Activated CD8-positive, alpha-beta T cell treated with anti-CD3 and anti-CD28 coated beads, Interleukin-2, amount 10 ng/mL, durations not matched to agents 7 days and 5 days (primary cell): ENCODE measurements at regions not wholly inside any gene's neighbourhood (a gene's known extent, or its start where the extent isn't known, plus 50 kb on each side); places are given as distances from the start of the nearest gene placed in this dataset.
"Not testable (repeated sequence)": the region's sequence is repeated elsewhere in the genome, so short reads cannot be mapped to it uniquely, and the experiment has no call there.

ENCODE experiments used
- ATAC-seq: fragments of 150-1000 bp; cut with Tn5 transposase; one replicate; pipeline ENCODE4 v1.10.0; 2021; ENCODE audit warnings: moderate library complexity
- CTCF ChIA-PET: fragments of 350-600 bp; sonication (Branson Sonifier 250); formaldehyde crosslinking; loops from one replicate; lab custom pipeline; 2021; ENCODE audit warnings: antibody characterized with exemption; lab: Charles Lee
- POLR2A ChIA-PET: fragments of 350-600 bp; sonication (Branson Sonifier 250); formaldehyde crosslinking; loops from one replicate; lab custom pipeline; 2021; ENCODE audit warnings: antibody characterized with exemption; lab: Charles Lee
- DNase-seq: peaks from one replicate; pipeline ENCODE4 v3.0.0-alpha.2; 2020
- H3K27ac Mint-ChIP-seq: one replicate; pipeline ENCODE4 v1.8.0; 2021; ENCODE audit warnings: mild to moderate bottlenecking, mixed read lengths
- H3K27me3 Mint-ChIP-seq: one replicate; pipeline ENCODE4 v1.8.0; 2021; ENCODE audit warnings: low read depth, mixed read lengths
- H3K36me3 Mint-ChIP-seq: one replicate; pipeline ENCODE4 v1.8.0; 2021; ENCODE audit warnings: low read depth, mixed read lengths
- H3K4me1 Mint-ChIP-seq: one replicate; pipeline ENCODE4 v1.8.0; 2021; ENCODE audit warnings: low read depth, mixed read lengths
- H3K4me3 Mint-ChIP-seq: one replicate; pipeline ENCODE4 v1.8.0; 2021; ENCODE audit warnings: mild to moderate bottlenecking, mixed read lengths
- H3K9me3 Mint-ChIP-seq: one replicate; pipeline ENCODE4 v1.8.0; 2022; ENCODE audit warnings: mixed read lengths; ENCODE audit not compliant: insufficient read depth

- H3K27ac Mint-ChIP-seq, H3K4me1 Mint-ChIP-seq, H3K27me3 Mint-ChIP-seq, ATAC-seq, H3K9me3 Mint-ChIP-seq, H3K4me3 Mint-ChIP-seq, CTCF ChIA-PET, H3K36me3 Mint-ChIP-seq, POLR2A ChIA-PET, DNase-seq: not testable (repeated sequence)
These were observed 109.0 kb upstream of the TOX3 start for GRCh38 chr16:52655916-52656315.

- DNase-seq, POLR2A ChIA-PET, H3K4me3 Mint-ChIP-seq, ATAC-seq, H3K27ac Mint-ChIP-seq, H3K27me3 Mint-ChIP-seq, CTCF ChIA-PET, H3K4me1 Mint-ChIP-seq, H3K9me3 Mint-ChIP-seq, H3K36me3 Mint-ChIP-seq: not testable (repeated sequence)
These were observed 108.2 kb upstream of the TOX3 start for GRCh38 chr16:52655156-52655555.

- DNase-seq (no peak), ATAC-seq (no peak)
- Mint-ChIP-seq H3K27me3 (no peaks in the 10 kb centered on the region), H3K9me3 (no peaks in the 10 kb centered on the region), H3K4me3 (no peak overlapping the region), H3K4me1 (no peaks in the 10 kb centered on the region), H3K27ac (no peak overlapping the region), H3K36me3 (no peaks in the 10 kb centered on the region)
- ChIA-PET POLR2A (no interaction called here), CTCF (no interaction called here)
These were observed 105.1 kb upstream of the TOX3 start for GRCh38 chr16:52652033-52652432.

- Mint-ChIP-seq H3K4me1 (no peaks in the 10 kb centered on the region), H3K27me3 (no peaks in the 10 kb centered on the region), H3K9me3 (no peaks in the 10 kb centered on the region), H3K36me3 (no peaks in the 10 kb centered on the region), H3K4me3 (no peak overlapping the region), H3K27ac (no peak overlapping the region)
- ATAC-seq (no peak), DNase-seq (no peak)
- ChIA-PET CTCF (no interaction called here), POLR2A (no interaction called here)
These were observed 103.8 kb upstream of the TOX3 start for GRCh38 chr16:52650789-52651188.

- no peak overlapping the region for H3K27ac Mint-ChIP-seq
- no peaks in the 10 kb centered on the region for H3K27me3 Mint-ChIP-seq
- CTCF ChIA-PET: no interaction called here
- ATAC-seq: no peak
- H3K36me3 Mint-ChIP-seq: no peaks in the 10 kb centered on the region
- H3K4me3 Mint-ChIP-seq: no peak overlapping the region
- POLR2A ChIA-PET: no interaction called here
- no peak for DNase-seq
- no peaks in the 10 kb centered on the region for H3K9me3 Mint-ChIP-seq
- no peaks in the 10 kb centered on the region for H3K4me1 Mint-ChIP-seq
These were observed 103.4 kb upstream of the TOX3 start for GRCh38 chr16:52650318-52650717.

GRCh38 chr16:52649870-52650269 lies 102.9 kb upstream of the TOX3 start:
- Mint-ChIP-seq H3K4me3 (no peak overlapping the region), H3K4me1 (no peaks in the 10 kb centered on the region), H3K27ac (no peak overlapping the region), H3K27me3 (no peaks in the 10 kb centered on the region), H3K9me3 (no peaks in the 10 kb centered on the region), H3K36me3 (no peaks in the 10 kb centered on the region)
- POLR2A ChIA-PET: no interaction called here
- no peak for DNase-seq
- ATAC-seq: no peak
- CTCF ChIA-PET: no interaction called here

- no peaks in the 10 kb centered on the region for H3K36me3 Mint-ChIP-seq
- H3K4me1 Mint-ChIP-seq: no peaks in the 10 kb centered on the region
- ATAC-seq: no peak
- no peaks in the 10 kb centered on the region for H3K27me3 Mint-ChIP-seq
- no peak overlapping the region for H3K4me3 Mint-ChIP-seq
- no peak for DNase-seq
- no peak overlapping the region for H3K27ac Mint-ChIP-seq
- CTCF ChIA-PET: no interaction called here
- POLR2A ChIA-PET: no interaction called here
- H3K9me3 Mint-ChIP-seq: no peaks in the 10 kb centered on the region
These were observed 100.6 kb upstream of the TOX3 start for GRCh38 chr16:52647588-52647987.

- CTCF ChIA-PET: no interaction called here
These were observed 96.1 kb upstream of the TOX3 start for GRCh38 chr16:52643006-52643405.

GRCh38 chr16:52634528-52634927 lies 87.6 kb upstream of the TOX3 start:
- CTCF ChIA-PET: no interaction called here

More at GRCh38 chr16:52643006-52643405, 96.1 kb upstream of the TOX3 start:
- POLR2A ChIA-PET: no interaction called here
- Mint-ChIP-seq H3K4me3 (no peak overlapping the region), H3K4me1 (no peaks in the 10 kb centered on the region), H3K27ac (no peak overlapping the region), H3K27me3 (no peaks in the 10 kb centered on the region), H3K9me3 (no peaks in the 10 kb centered on the region), H3K36me3 (no peaks in the 10 kb centered on the region)
- ATAC-seq (no peak), DNase-seq (no peak)

GRCh38 chr16:52634104-52634503 lies 87.2 kb upstream of the TOX3 start:
- no peak overlapping the region for H3K27ac Mint-ChIP-seq
- ChIA-PET CTCF (no interaction called here), POLR2A (no interaction called here)
- no peaks in the 10 kb centered on the region for H3K4me1 Mint-ChIP-seq
- H3K4me3 Mint-ChIP-seq: no peak overlapping the region
- H3K36me3 Mint-ChIP-seq: no peaks in the 10 kb centered on the region
- DNase-seq (no peak), ATAC-seq (no peak)
- H3K27me3 Mint-ChIP-seq: no peaks in the 10 kb centered on the region
- no peaks in the 10 kb centered on the region for H3K9me3 Mint-ChIP-seq

More at GRCh38 chr16:52634528-52634927, 87.6 kb upstream of the TOX3 start:
- ATAC-seq (no peak), DNase-seq (no peak)
- H3K9me3 Mint-ChIP-seq: no peaks in the 10 kb centered on the region
- H3K27ac Mint-ChIP-seq: no peak overlapping the region
- POLR2A ChIA-PET: no interaction called here
- H3K27me3 Mint-ChIP-seq: no peaks in the 10 kb centered on the region
- no peaks in the 10 kb centered on the region for H3K36me3 Mint-ChIP-seq
- no peaks in the 10 kb centered on the region for H3K4me1 Mint-ChIP-seq
- H3K4me3 Mint-ChIP-seq: no peak overlapping the region

GRCh38 chr16:52633230-52633629 lies 86.3 kb upstream of the TOX3 start:
- no peaks in the 10 kb centered on the region for H3K4me1 Mint-ChIP-seq
- DNase-seq: no peak
- H3K27me3 Mint-ChIP-seq: no peaks in the 10 kb centered on the region
- no peak overlapping the region for H3K4me3 Mint-ChIP-seq
- ChIA-PET POLR2A (no interaction called here), CTCF (no interaction called here)
- no peaks in the 10 kb centered on the region for H3K36me3 Mint-ChIP-seq
- no peaks in the 10 kb centered on the region for H3K9me3 Mint-ChIP-seq
- no peak for ATAC-seq
- H3K27ac Mint-ChIP-seq: no peak overlapping the region

GRCh38 chr16:52631711-52632110 lies 84.8 kb upstream of the TOX3 start:
- H3K36me3 Mint-ChIP-seq: no peaks in the 10 kb centered on the region
- ChIA-PET CTCF (no interaction called here), POLR2A (no interaction called here)
- no peak overlapping the region for H3K27ac Mint-ChIP-seq
- DNase-seq (no peak), ATAC-seq (no peak)
- no peaks in the 10 kb centered on the region for H3K9me3 Mint-ChIP-seq
- H3K4me1 Mint-ChIP-seq: no peaks in the 10 kb centered on the region
- H3K4me3 Mint-ChIP-seq: no peak overlapping the region
- H3K27me3 Mint-ChIP-seq: no peaks in the 10 kb centered on the region

GRCh38 chr16:52630711-52631110 lies 83.8 kb upstream of the TOX3 start:
- Mint-ChIP-seq H3K27me3 (no peaks in the 10 kb centered on the region), H3K36me3 (no peaks in the 10 kb centered on the region), H3K27ac (no peak overlapping the region), H3K9me3 (no peaks in the 10 kb centered on the region), H3K4me3 (no peak overlapping the region), H3K4me1 (no peaks in the 10 kb centered on the region)
- no peak for ATAC-seq
- POLR2A ChIA-PET: no interaction called here
- CTCF ChIA-PET: no interaction called here
- no peak for DNase-seq
